A549 (cell line): ENCODE measurements at regions not wholly inside any gene's neighbourhood (a gene's known extent, or its start where the extent isn't known, plus 50 kb on each side); places are given as distances from the start of the nearest gene placed in this dataset.

Source experiments
- RAD21 ChIP-seq, 2 experiments: fragments of >200 bp in 1 of 2; sonication (Bioruptor Twin) in 1 of 2; formaldehyde crosslinking in 1 of 2; IDR thresholded peaks in 1 of 2; conservative IDR thresholded peaks in 1 of 2; 2 replicates in 1 of 2; 3 replicates in 1 of 2; pipeline ENCODE4 v1.6.1; 2012 to 2018; ENCODE audit warnings: inconsistent platforms in 1 of 2
- USF2 ChIP-seq: fragments of 450-650 bp; IDR thresholded peaks from 2 replicates; pipeline ENCODE4 v1.6.1; 2014; ENCODE audit warnings: antibody characterized with exemption

- TF ChIP-seq USF2 (no peak), RAD21 (conservative IDR thresholded peaks at IDR 0.05 in 1 of 2, IDR thresholded peaks at IDR 0.05 in 1 of 2) (no peak)
These were observed 64.2 kb upstream of the LINGO1 start for GRCh38 chr15:77696871-77697270.
